Liver (tissue), 3 donors: ENCODE measurements at regions not wholly inside any gene's neighbourhood (a gene's known extent, or its start where the extent isn't known, plus 50 kb on each side); places are given as distances from the start of the nearest gene placed in this dataset.

Experiments used
- CTCF ChIP-seq: fragments of 150-350 bp; IDR thresholded peaks from 2 replicates; pipeline ENCODE4 v1.5.1; 2017; ENCODE audit warnings: improper control_type of control experiment, low read depth, low read length; ENCODE audit not compliant: missing input control
- EGR1 ChIP-seq, 2 donors: IDR thresholded peaks; 2 replicates each; pipeline ENCODE4 v1.6.1; 2016 to 2018; ENCODE audit warnings: antibody characterized with exemption in 2 of 2, low read depth in 2 of 2
- JUND ChIP-seq, 2 donors: IDR thresholded peaks; 2 replicates each; pipeline ENCODE4 v1.6.1; 2016; ENCODE audit warnings: antibody characterized with exemption in 2 of 2
- MAX ChIP-seq: IDR thresholded peaks from 2 replicates; pipeline ENCODE4 v1.6.1; 2016; ENCODE audit warnings: antibody characterized with exemption
- RAD21 ChIP-seq, 2 donors: IDR thresholded peaks; 2 replicates each; pipeline ENCODE4 v1.6.1; 2016; ENCODE audit warnings: antibody characterized with exemption in 2 of 2, mild to moderate bottlenecking in 2 of 2
- RXRA ChIP-seq, 2 donors: IDR thresholded peaks; 2 replicates each; pipeline ENCODE4 v1.6.1; 2017 to 2018; ENCODE audit warnings: antibody characterized with exemption in 2 of 2, mild to moderate bottlenecking in 1 of 2
- TAF1 ChIP-seq: conservative IDR thresholded peaks from 2 replicates; pipeline ENCODE4 v1.6.1; 2016; ENCODE audit warnings: antibody characterized with exemption, mild to moderate bottlenecking
- YY1 ChIP-seq: IDR thresholded peaks from 2 replicates; pipeline ENCODE4 v1.6.1; 2016; ENCODE audit warnings: antibody characterized with exemption, mild to moderate bottlenecking
- ZBTB33 ChIP-seq: IDR thresholded peaks from 2 replicates; pipeline ENCODE4 v1.6.1; 2016; ENCODE audit warnings: antibody characterized with exemption
- donor health status: healthy.
- donor health status: healthy.

GRCh38 chr3:69659180-69659910 is 79.9 kb upstream of the MITF start:
- no peak for TF ChIP-seq CTCF
- TF ChIP-seq TAF1 = no peak
- no peak for TF ChIP-seq RAD21 (IDR thresholded peaks at IDR 0.05)
- TF ChIP-seq RXRA (IDR thresholded peaks at IDR 0.05) = no peak
- TF ChIP-seq YY1 = no peak
- no peak for TF ChIP-seq EGR1 (IDR thresholded peaks at IDR 0.05; ENCODE audit: low read depth in 2 of 2)
- TF ChIP-seq ZBTB33 = no peak
- no peak for TF ChIP-seq MAX
- TF ChIP-seq JUND (IDR thresholded peaks at IDR 0.05) = no peak
